GM12891 (cell line): ENCODE measurements at regions not wholly inside any gene's neighbourhood (a gene's known extent, or its start where the extent isn't known, plus 50 kb on each side); places are given as distances from the start of the nearest gene placed in this dataset.
A peak's percentile ranks its signal among the peaks of the same experiment; 100 is the strongest.

Source experiments
- DNase-seq: peaks from one replicate; pipeline ENCODE4 v3.0.0; 2011; ENCODE audit warnings: low spot score; ENCODE audit not compliant: insufficient read length
- FAIRE-seq: peaks from 2 replicates; lab custom pipeline; 2011; peaks lifted over from hg19 to GRCh38; lab: Jason Lieb, UNC
- PAX5 ChIP-seq: IDR thresholded peaks from 2 replicates; pipeline ENCODE4 v1.6.1; 2011; ENCODE audit warnings: low read length, moderate library complexity, mild to moderate bottlenecking; ENCODE audit not compliant: insufficient read depth, severe bottlenecking
- POLR2A ChIP-seq: IDR thresholded peaks from 2 replicates; pipeline ENCODE4 v1.6.1; 2011; ENCODE audit warnings: low read depth, low read length, control low read depth
- POLR2AphosphoS5 ChIP-seq: IDR thresholded peaks from 2 replicates; pipeline ENCODE4 v1.6.1; 2011; ENCODE audit warnings: low read depth, low read length, control low read depth
- POU2F2 ChIP-seq: IDR thresholded peaks from 2 replicates; pipeline ENCODE4 v1.6.1; 2011; ENCODE audit warnings: low read depth, mild to moderate bottlenecking, control low read depth, low read length, moderate library complexity
- SPI1 ChIP-seq: IDR thresholded peaks from 2 replicates; pipeline ENCODE4 v1.6.1; 2011; ENCODE audit warnings: low read depth, low read length, control low read depth
- TAF1 ChIP-seq: IDR thresholded peaks from 2 replicates; pipeline ENCODE4 v1.6.1; 2011; ENCODE audit warnings: low read depth, low read length, control low read depth

DNA sequence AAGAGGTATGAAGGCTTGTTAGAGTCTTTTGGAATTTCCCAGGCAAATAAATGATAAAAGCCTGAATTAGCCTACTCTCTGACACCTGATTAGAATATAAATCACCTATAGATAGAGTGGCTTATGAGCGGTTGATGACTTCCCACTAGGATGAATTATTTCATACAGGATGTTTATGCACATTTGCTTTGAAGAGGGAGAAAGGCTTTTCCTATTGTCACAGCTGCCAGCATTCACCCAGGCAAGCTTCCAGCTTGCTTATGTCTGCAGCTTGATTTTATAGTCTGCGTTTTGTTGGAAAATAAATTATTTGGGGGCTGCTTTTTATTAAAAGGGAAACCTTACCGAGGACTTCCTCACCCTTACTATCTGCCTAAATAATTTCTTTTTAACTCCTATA lies 51.3 kb upstream of the EIF2S2 start:
- no peak for DNase-seq
- TF ChIP-seq TAF1 (no peak), SPI1 (no peak), POLR2A (no peak), POU2F2 (no peak), PAX5 (no peak), POLR2AphosphoS5 (no peak)

DNA sequence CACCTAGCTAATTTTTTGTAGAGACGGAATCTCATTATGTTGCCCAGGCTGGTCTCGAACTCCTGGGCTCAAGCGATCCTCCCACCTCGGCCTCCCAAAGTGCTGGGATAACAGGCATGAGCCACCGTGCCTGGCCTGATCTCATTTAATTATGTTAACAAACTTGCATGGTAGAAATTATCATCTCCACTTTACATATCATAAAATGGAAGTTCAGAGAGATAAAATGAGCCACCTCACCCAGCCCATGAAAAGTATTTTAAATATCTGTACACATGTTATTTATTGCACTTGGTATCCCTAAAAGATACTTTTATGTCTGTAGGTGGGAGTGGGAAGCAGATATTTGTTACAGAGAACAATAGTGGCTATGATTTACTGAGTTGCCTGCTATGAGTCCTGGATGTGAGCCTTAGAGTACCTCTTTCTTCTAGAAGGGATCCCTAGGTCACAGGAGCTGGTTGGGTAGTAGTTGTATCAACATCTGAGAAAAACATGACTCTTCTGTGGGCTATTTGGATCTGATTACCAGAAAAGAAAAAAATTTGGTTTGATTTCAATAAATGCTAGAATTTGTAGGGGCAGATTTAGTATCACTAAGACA lies 52.4 kb upstream of the EIF2S2 start:
- TF ChIP-seq PAX5 = no peak
- TF ChIP-seq POLR2A = no peak
- no peak for TF ChIP-seq POU2F2
- TF ChIP-seq SPI1 = no peak
- TF ChIP-seq TAF1 = no peak
- no peak for TF ChIP-seq POLR2AphosphoS5
- FAIRE-seq = no peak

More for the DNA sequence above, 51.3 kb upstream of the EIF2S2 start:
- FAIRE-seq = peak; percentile 16

DNA sequence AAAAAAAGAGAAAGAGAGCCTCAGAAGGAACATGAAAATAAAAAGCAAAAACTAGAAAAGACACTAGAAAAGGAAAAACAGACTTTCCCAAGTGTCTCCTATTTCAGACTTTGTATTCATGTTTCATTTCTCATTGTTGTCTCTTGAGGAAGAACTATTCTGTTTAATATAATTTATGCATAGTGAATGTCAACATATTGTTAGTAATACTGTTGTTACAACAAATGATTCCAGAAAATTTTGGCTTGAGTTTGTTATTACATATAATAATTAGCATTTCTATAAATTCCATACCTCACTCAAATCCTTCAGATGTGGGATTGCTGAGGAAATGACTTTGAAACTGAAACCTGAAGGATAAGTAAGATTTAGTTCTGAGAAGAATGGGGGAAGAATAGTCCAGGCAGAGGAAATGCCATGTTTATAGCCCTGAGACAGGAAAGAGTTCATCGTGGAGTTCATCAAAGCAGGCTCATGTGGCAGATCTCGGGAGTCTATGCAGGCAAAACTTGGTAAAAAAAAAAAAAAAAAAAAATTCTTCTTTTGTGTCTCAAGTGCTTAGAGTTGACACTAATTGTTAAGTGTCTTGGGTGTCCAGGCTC lies 53.1 kb upstream of the EIF2S2 start:
- FAIRE-seq = no peak
- DNase-seq = no peak
- no peak for TF ChIP-seq POLR2AphosphoS5
- no peak for TF ChIP-seq PAX5

More for the DNA sequence above, 52.4 kb upstream of the EIF2S2 start:
- no peak for DNase-seq

DNA sequence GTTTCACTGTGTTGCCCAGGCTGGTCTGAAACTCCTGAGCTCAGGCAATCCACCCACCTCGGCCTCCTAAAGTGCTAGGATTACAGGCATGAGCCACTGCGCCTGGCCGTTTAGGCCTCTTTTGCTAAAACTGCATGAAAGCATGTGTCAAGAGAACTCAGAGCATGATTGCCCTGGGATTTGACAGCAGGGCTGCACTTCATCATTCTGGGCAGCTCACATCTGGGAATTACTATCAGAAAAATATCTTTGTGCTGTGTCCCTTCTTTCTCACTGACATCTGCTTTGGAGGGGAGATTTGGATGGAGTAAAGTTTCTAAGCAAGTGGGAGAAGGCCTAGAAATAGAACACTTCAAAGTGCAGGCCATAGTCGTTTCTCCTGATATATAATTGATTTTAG lies 59.6 kb upstream of the EIF2S2 start:
- FAIRE-seq = no peak
- TF ChIP-seq PAX5 = no peak
- TF ChIP-seq POLR2A = no peak
- TF ChIP-seq POLR2AphosphoS5 = no peak
- TF ChIP-seq POU2F2 = no peak
- TF ChIP-seq TAF1 = no peak
- TF ChIP-seq SPI1 = no peak

DNA sequence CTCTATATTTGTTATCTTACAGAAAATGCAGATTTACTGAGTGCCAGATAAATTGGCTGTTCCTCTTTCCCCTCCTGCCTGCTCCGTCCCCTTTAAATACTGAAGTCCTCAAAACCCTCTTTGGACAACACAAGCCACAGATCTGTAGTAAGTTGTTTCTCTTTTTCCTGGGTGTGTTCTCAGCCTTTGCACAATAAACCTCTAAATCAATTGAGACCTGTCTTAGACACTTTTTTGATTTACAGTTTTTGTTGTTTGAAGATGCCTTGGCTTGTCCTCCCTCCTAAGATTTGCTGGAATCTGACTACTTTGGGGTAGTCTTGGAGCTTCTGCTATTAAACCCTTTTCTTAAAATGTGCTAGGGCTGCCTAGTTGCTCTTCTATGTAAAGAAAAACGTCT lies 60.9 kb upstream of the EIF2S2 start:
- DNase-seq = no peak
- FAIRE-seq = no peak
- TF ChIP-seq SPI1 = no peak

More for the DNA sequence above, 59.6 kb upstream of the EIF2S2 start:
- no peak for DNase-seq

DNA sequence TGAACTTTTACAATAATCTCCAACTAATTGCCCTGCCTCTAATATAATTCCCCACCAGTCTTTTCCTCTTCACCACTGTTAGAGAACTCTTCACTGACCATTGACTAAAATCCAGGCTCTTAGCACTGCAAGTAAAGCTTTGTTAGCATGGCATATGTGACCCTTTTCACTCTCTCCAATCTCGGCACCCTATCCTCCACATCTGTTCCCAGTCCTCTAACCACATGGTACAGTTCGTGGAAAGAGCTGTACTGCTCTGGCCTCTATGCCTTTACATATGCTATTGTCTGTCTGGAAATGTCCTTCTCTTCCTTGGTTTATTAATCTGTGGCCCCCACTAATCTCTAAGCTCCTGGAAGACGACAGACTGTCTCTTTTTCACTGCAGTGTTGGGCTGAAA lies 63.0 kb upstream of the EIF2S2 start:
- no peak for DNase-seq
- FAIRE-seq = no peak
- TF ChIP-seq POLR2AphosphoS5 (no peak), PAX5 (no peak)

DNA sequence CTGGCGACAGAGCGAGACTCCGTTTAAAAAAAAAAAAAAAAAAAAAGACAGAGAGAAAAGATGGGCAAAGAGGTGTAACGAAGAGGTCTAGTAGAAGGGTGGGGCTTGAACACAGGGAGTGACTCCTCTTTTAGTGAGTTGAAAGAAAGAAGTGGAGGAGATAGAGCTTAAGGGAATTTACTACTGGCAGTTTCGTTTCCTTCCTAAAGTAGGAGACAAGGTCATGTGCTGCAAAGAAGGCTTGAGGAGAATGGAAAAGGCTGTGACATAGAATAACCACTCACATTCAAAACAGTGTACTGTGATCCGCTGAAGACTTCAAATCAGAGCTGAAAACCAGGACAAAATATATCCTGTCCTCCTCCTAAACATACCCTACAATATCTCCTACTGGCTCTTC lies 63.8 kb upstream of the EIF2S2 start:
- FAIRE-seq (no peak), DNase-seq (no peak)
- no peak for TF ChIP-seq POLR2AphosphoS5
- TF ChIP-seq POLR2A = no peak
- no peak for TF ChIP-seq SPI1
- TF ChIP-seq PAX5 = no peak

DNA sequence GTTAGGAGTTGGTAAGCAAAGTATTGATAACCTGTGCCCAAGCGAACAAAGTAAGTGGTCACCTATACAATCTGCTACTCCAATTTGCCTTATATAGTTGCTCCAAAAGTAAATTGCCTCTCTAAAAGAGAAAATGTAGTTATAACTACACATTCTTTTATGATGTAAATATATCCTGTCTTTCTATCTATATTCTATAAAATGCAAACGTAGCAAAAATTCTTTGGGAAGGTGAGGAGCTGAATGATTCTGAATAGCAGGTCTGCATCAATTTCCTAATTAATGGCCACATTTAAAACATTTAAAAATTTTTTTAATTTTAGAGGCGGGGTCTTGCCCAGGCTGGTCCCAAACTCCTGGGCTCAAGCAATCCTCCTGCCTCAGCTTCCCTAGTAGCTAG lies 64.2 kb upstream of the ASIP start:
- no peak for TF ChIP-seq PAX5
- no peak for TF ChIP-seq POLR2AphosphoS5
- TF ChIP-seq SPI1 = no peak
- no peak for TF ChIP-seq TAF1
- TF ChIP-seq POLR2A = no peak
- TF ChIP-seq POU2F2 = no peak
- FAIRE-seq (no peak), DNase-seq (no peak)

DNA sequence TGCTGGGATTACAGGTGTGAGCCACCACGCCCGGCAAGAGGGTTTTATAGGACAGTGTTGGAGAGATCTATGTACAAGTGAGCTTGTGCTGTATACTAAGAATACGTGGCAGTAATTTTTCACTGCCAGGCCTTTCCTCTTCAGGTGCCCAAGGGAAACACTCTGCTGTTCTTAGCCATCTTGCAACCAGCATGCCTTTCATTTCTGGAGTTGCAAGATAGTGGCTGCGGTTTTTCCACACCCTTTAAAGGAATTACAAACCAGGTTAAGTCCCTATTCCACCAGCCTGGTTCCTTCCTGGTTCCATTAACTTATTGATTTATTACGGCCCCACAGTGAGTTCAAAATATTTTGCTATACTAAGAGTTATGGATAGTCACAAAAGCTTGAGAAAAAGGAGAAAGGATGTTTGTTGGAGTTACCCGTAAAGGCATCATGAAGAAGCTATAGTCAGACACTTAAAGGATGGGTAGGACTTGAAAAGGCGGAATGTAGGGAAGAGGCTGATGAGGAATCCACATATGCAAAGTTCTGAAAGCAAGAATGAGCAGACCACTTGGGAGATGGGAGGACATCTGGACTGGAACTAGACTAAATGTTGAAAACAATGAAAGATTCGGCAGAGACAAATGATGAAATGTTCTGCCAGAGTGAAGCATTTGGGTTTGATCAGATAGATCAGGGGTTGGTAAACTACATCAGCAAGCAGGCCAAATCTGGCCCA lies 61.4 kb upstream of the ASIP start:
- DNase-seq (no peak), FAIRE-seq (no peak)
- TF ChIP-seq POLR2A (no peak), POLR2AphosphoS5 (no peak), SPI1 (no peak), PAX5 (no peak), POU2F2 (no peak), TAF1 (no peak)

DNA sequence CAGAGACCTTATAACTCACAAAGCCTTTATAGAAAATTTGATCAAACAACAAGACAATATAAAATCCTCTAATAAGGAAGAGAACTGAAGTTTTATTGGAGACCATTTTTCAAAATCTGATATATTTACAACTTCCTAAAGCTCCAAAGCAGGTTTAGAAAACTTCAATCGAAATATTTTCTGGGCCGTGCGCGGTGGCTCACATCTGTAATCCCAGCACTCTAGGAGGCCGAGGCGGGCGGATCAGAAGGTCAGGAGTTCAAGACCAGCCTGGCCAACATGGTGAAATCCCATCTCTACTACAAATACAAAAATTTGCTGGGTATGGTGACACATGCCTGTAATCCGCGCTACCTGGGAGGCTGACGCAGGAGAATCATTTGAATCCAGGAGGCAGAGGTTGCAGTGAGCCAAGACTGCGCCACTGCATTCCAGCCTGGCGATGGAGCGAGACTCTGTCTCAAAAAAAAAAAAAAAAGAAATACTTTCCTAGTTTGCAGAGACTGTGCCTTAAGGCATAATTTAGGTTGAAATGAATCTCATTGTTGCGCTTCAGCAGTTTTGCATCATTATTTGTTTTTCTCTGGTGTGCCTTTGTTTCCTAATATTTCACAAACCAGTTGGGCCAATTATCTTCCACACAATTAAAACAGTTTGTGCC lies 60.6 kb upstream of the ASIP start:
- no peak for TF ChIP-seq POU2F2
- TF ChIP-seq SPI1 = no peak
- TF ChIP-seq PAX5 = no peak
- TF ChIP-seq POLR2A = no peak
- no peak for TF ChIP-seq POLR2AphosphoS5
- FAIRE-seq (no peak), DNase-seq (no peak)
